HepG2 (cell line): ENCODE measurements at regions not wholly inside any gene's neighbourhood (a gene's known extent, or its start where the extent isn't known, plus 50 kb on each side); places are given as distances from the start of the nearest gene placed in this dataset.

Experiments
- ATAC-seq: fragments of 200-7000 bp; cut with Tn5 transposase; 3 replicates; pipeline ENCODE4 v1.9.1; 2020; ENCODE audit warnings: mild to moderate bottlenecking, moderate library complexity
- BruUV-seq: library from RNA; stranded (reverse); fragments of 400-500 nt; replicated peaks from 2 replicates; lab custom pipeline; 2021; lab: Mats Ljungman, UMichigan
- CTCF ChIA-PET: fragments of 300-600 bp; formaldehyde crosslinking; extraction: SDS; loops from one replicate; lab custom pipeline; 2021; ENCODE audit warnings: low total read pairs, inconsistent platforms, low intra/inter-chr PET ratio; lab: Yijun Ruan, JAX
- POLR2A ChIA-PET: fragments of 350-600 bp; sonication (Branson Sonifier 250); formaldehyde crosslinking; loops from one replicate; lab custom pipeline; 2020; ENCODE audit warnings: antibody characterized with exemption, inconsistent platforms; lab: Yijun Ruan, JAX
- DNase-seq: peaks from one replicate; pipeline ENCODE4 v3.0.0-alpha.2; 2015; ENCODE audit warnings: low spot score
- FAIRE-seq: peaks from 3 replicates; lab custom pipeline; 2011; peaks lifted over from hg19 to GRCh38; lab: Jason Lieb, UNC
- H2AFZ ChIP-seq: one replicate; pipeline ENCODE4 v1.6.1; 2011; ENCODE audit warnings: low read length, inconsistent platforms
- H3K27ac ChIP-seq: fragments of 300-600 bp; 3 replicates; pipeline ENCODE4 v1.8.0; 2011; ENCODE audit warnings: mixed run types, mild to moderate bottlenecking, mixed read lengths, low read length, inconsistent platforms; ENCODE audit not compliant: insufficient read depth; ENCODE audit errors: extremely low read length
- H3K27me3 ChIP-seq, 2 experiments: fragments of 200-600 bp in 1 of 2; 2 replicates in 1 of 2; 3 replicates in 1 of 2; pipeline versions ENCODE4 v1.6.0 to v1.8.0; 2011; ENCODE audit warnings: low read length in 2 of 2, mild to moderate bottlenecking in 2 of 2, moderate library complexity in 2 of 2, inconsistent platforms in 1 of 2; ENCODE audit not compliant: insufficient read depth in 2 of 2, control insufficient read depth in 1 of 2
- H3K36me3 ChIP-seq, 2 experiments: fragments of 200-600 bp in 1 of 2; replicated peaks in 1 of 2; 2 replicates in 1 of 2; 3 replicates in 1 of 2; pipeline versions ENCODE4 v1.5.1 to v1.8.0; 2011; ENCODE audit warnings: low read length in 2 of 2, inconsistent platforms in 1 of 2; ENCODE audit not compliant: insufficient read depth in 2 of 2, control insufficient read depth in 1 of 2
- H3K4me1 ChIP-seq: 2 replicates; pipeline ENCODE4 v1.5.1; 2012; ENCODE audit warnings: low read length, inconsistent platforms; ENCODE audit not compliant: insufficient read depth
- H3K4me2 ChIP-seq: 2 replicates; pipeline ENCODE4 v1.6.0; 2011; ENCODE audit warnings: low read depth, low read length, inconsistent platforms
- H3K4me3 ChIP-seq, 3 experiments: fragments of 200-600 bp in 1 of 3; sonication (generic), shearing (Covaris generic) in 1 of 3; replicated peaks in 1 of 3; 2 replicates each; pipeline ENCODE4 v1.5.1; 2011 to 2016; ENCODE audit warnings: low read length in 3 of 3, inconsistent platforms in 2 of 3, low read depth in 2 of 3, mild to moderate bottlenecking in 2 of 3, control low read depth in 1 of 3, mixed read lengths in 1 of 3; ENCODE audit not compliant: insufficient read depth in 1 of 3
- H3K79me2 ChIP-seq: one replicate; pipeline ENCODE4 v1.6.1; 2011; ENCODE audit warnings: low read length, inconsistent platforms; ENCODE audit not compliant: insufficient read depth
- H3K9ac ChIP-seq: 2 replicates; pipeline ENCODE4 v1.6.0; 2011; ENCODE audit warnings: mild to moderate bottlenecking, low read depth, low read length, inconsistent platforms; ENCODE audit not compliant: insufficient read depth
- H3K9me3 ChIP-seq: 2 replicates; pipeline ENCODE4 v1.5.1; 2012; ENCODE audit warnings: mild to moderate bottlenecking, low read length
- H4K20me1 ChIP-seq: 2 replicates; pipeline ENCODE4 v1.6.0; 2011; ENCODE audit warnings: inconsistent platforms, mild to moderate bottlenecking, low read length, moderate library complexity; ENCODE audit not compliant: insufficient read depth
- ATF2 ChIP-seq: sonication (generic); formaldehyde crosslinking; IDR thresholded peaks from 2 replicates; pipeline ENCODE4 v1.4.0; 2020; ENCODE audit warnings: missing genetic modification reagents
- CC2D1A ChIP-seq: sonication (generic); formaldehyde crosslinking; IDR thresholded peaks from 2 replicates; pipeline ENCODE4 v1.8.1; 2023; ENCODE audit warnings: mild to moderate bottlenecking, missing genetic modification reagents
- GATAD2A ChIP-seq: IDR thresholded peaks from 2 replicates; pipeline ENCODE4 v1.6.1; 2016
- HDAC6 ChIP-seq: fragments of 200-600 bp; sonication (generic); IDR thresholded peaks from 2 replicates; pipeline ENCODE4 v1.7.0; 2017; ENCODE audit warnings: mild to moderate bottlenecking, antibody characterized with exemption, low read length, low read depth
- IRX3 ChIP-seq: sonication (generic); formaldehyde crosslinking; IDR thresholded peaks from 2 replicates; pipeline ENCODE4 v1.8.1; 2023; ENCODE audit warnings: mild to moderate bottlenecking, low read depth, missing genetic modification reagents, borderline replicate concordance
- JDP2 ChIP-seq: sonication (generic); formaldehyde crosslinking; IDR thresholded peaks from 2 replicates; pipeline ENCODE4 v1.8.1; 2022; ENCODE audit warnings: missing genetic modification reagents, borderline replicate concordance
- KLF11 ChIP-seq: IDR thresholded peaks from 2 replicates; pipeline ENCODE4 v1.6.1; 2016; ENCODE audit warnings: missing compliant biosample characterization
- MAFK ChIP-seq, 2 experiments: IDR thresholded peaks in 1 of 2; conservative IDR thresholded peaks in 1 of 2; 2 replicates each; pipeline ENCODE4 v1.6.1; 2011; ENCODE audit warnings: improper control_type of control experiment in 2 of 2, low read length in 2 of 2
- NKX3-1 ChIP-seq: sonication (generic); formaldehyde crosslinking; IDR thresholded peaks from 2 replicates; pipeline ENCODE4 v1.5.0; 2020; ENCODE audit warnings: missing genetic modification reagents
- SIN3B ChIP-seq: fragments of 150-350 bp; IDR thresholded peaks from 2 replicates; pipeline ENCODE4 v1.6.1; 2014; ENCODE audit warnings: low read length
- SRY ChIP-seq: sonication (generic); formaldehyde crosslinking; IDR thresholded peaks from 2 replicates; pipeline ENCODE4 v1.8.0; 2022; ENCODE audit warnings: mild to moderate bottlenecking, missing genetic modification reagents
- STAT5B ChIP-seq: sonication (generic); formaldehyde crosslinking; IDR thresholded peaks from 2 replicates; pipeline ENCODE4 v1.4.0; 2020; ENCODE audit warnings: missing genetic modification reagents
- TBL1XR1 ChIP-seq: fragments of 150-350 bp; IDR thresholded peaks from 2 replicates; pipeline ENCODE4 v1.6.1; 2014; ENCODE audit warnings: borderline replicate concordance, low read length; ENCODE audit not compliant: partially characterized antibody
- WIZ ChIP-seq: sonication (generic); formaldehyde crosslinking; IDR thresholded peaks from 2 replicates; pipeline ENCODE4 v1.5.1; 2020; ENCODE audit warnings: mild to moderate bottlenecking, missing genetic modification reagents
- ZBTB7A ChIP-seq: sonication (generic); formaldehyde crosslinking; IDR thresholded peaks from 2 replicates; pipeline ENCODE4 v1.8.0; 2022; ENCODE audit warnings: mild to moderate bottlenecking, missing genetic modification reagents
- ZNF224 ChIP-seq: sonication (generic); formaldehyde crosslinking; IDR thresholded peaks from 2 replicates; pipeline ENCODE4 v1.5.0; 2020; ENCODE audit warnings: mild to moderate bottlenecking, missing genetic modification reagents
- ZNF232 ChIP-seq: sonication (generic); formaldehyde crosslinking; IDR thresholded peaks from 2 replicates; pipeline ENCODE4 v1.4.0; 2020; ENCODE audit warnings: missing genetic modification reagents, borderline replicate concordance
- ZNF44 ChIP-seq: sonication (generic); formaldehyde crosslinking; IDR thresholded peaks from 2 replicates; pipeline ENCODE4 v1.5.1; 2020; ENCODE audit warnings: mild to moderate bottlenecking, missing genetic modification reagents
- WGBS: methylation state at CpG from one replicate; pipeline ENCODE4 v1.1.6; 2017; ENCODE audit warnings: low lambda C conversion rate; 5-methylcytosine and 5-hydroxymethylcytosine counted together
- in situ Hi-C: cut with HindIII; loops from 2 replicates; pipeline ENCODE4 v1.10.0; 2017; ENCODE audit warnings: low pct_unique_long_range_greater_than_20kb; ENCODE audit not compliant: extremely low pct_ligation_motif_present
- intact Hi-C: fragments of 100-400 bp; cut with micrococcal nuclease; formaldehyde crosslinking; loops from one replicate; pipeline ENCODE4 v1.10.0; 2022; ENCODE audit not compliant: unreplicated experiment
- TF ChIP-seq, protein P1 (sequence below): IDR thresholded peaks from 2 replicates; pipeline ENCODE4 v1.6.1; 2018; ENCODE audit warnings: missing genetic modification reagents, mild to moderate bottlenecking, missing compliant biosample characterization

- Histone ChIP-seq H2AFZ (no peak overlapping the region), H3K79me2 (no peaks in the 10 kb centered on the region), H3K9ac (no peak overlapping the region), H3K4me1 (no peaks in the 10 kb centered on the region), H4K20me1 (no peaks in the 10 kb centered on the region), H3K27me3 (no peaks in the 10 kb centered on the region), H3K9me3 (peaks cover 75% of the 10 kb centered on the region), H3K4me2 (no peak overlapping the region), H3K36me3 (no peaks in the 10 kb centered on the region), H3K4me3 (no peak overlapping the region), H3K27ac (no peak overlapping the region)
- FAIRE-seq = no peak
- DNase-seq = no peak
- ChIA-PET CTCF (no interaction called here), POLR2A (no interaction called here)
- intact Hi-C loops = no loop called here
- in situ Hi-C loops = no loop called here
- TF ChIP-seq KLF11 (CRISPR knock-in tag) (no peak), JDP2 (no peak), ZNF224 (CRISPR knock-in tag) (no peak), SIN3B (no peak), HDAC6 (no peak), IRX3 (no peak), ZNF232 (no peak), ATF2 (CRISPR knock-in tag) (no peak), STAT5B (no peak)
- no peak for ATAC-seq
- no TSS peak for BruUV-seq
Observed at GRCh38 chr21:20083925-20084324, 914.3 kb upstream of the NCAM2 start.

- CTCF ChIA-PET = no interaction called here
- no peak for FAIRE-seq
- BruUV-seq = no TSS peak
Observed at GRCh38 chr21:20086508-20086907, 911.7 kb upstream of the NCAM2 start.

More at GRCh38 chr21:20086508-20086907, 911.7 kb upstream of the NCAM2 start:
- Histone ChIP-seq H3K79me2 (no peaks in the 10 kb centered on the region), H2AFZ (no peak overlapping the region), H3K9me3 (peaks cover 81% of the 10 kb centered on the region), H3K27ac (no peak overlapping the region), H3K36me3 (no peaks in the 10 kb centered on the region), H4K20me1 (no peaks in the 10 kb centered on the region), H3K4me3 (no peak overlapping the region), H3K9ac (no peak overlapping the region), H3K27me3 (no peaks in the 10 kb centered on the region), H3K4me1 (no peaks in the 10 kb centered on the region), H3K4me2 (no peak overlapping the region)
- ATAC-seq (no peak), DNase-seq (no peak)
- TF ChIP-seq, protein P1, sequence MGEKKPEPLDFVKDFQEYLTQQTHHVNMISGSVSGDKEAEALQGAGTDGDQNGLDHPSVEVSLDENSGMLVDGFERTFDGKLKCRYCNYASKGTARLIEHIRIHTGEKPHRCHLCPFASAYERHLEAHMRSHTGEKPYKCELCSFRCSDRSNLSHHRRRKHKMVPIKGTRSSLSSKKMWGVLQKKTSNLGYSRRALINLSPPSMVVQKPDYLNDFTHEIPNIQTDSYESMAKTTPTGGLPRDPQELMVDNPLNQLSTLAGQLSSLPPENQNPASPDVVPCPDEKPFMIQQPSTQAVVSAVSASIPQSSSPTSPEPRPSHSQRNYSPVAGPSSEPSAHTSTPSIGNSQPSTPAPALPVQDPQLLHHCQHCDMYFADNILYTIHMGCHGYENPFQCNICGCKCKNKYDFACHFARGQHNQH = no peak
- TF ChIP-seq SRY (CRISPR knock-in tag) (no peak), NKX3-1 (CRISPR knock-in tag) (no peak), GATAD2A (CRISPR knock-in tag) (no peak), ZNF44 (CRISPR knock-in tag) (no peak), TBL1XR1 (no peak), ZBTB7A (CRISPR knock-in tag) (no peak), MAFK (conservative IDR thresholded peaks at IDR 0.05 in 1 of 2, IDR thresholded peaks at IDR 0.05 in 1 of 2; ENCODE audit: low read length in 2 of 2) (no peak), CC2D1A (CRISPR knock-in tag) (no peak), WIZ (no peak)
- intact Hi-C loops (no loop called here), in situ Hi-C loops (no loop called here)
- POLR2A ChIA-PET = no interaction called here
- WGBS = 0% methylated on average over 3 of the region's 3 CpGs
